ENCODE measurements at regions not wholly inside any gene's neighbourhood (a gene's known extent, or its start where the extent isn't known, plus 50 kb on each side); places are given as distances from the start of the nearest gene placed in this dataset.

- ATAC-seq, result no peak
- TF ChIP-seq CTCF (IDR thresholded peaks at IDR 0.05) (no peak), POLR2A (IDR thresholded peaks at IDR 0.05) (no peak)
- intact Hi-C loops (cut with DNase I), result no loop called here
- Histone ChIP-seq H3K4me1 (no peaks in the 10 kb centered on the region), H3K9me3 (no peaks in the 10 kb centered on the region), H3K27me3 (no peaks in the 10 kb centered on the region), H3K36me3 (replicated peaks in 1 of 2; ENCODE audit: insufficient read depth in 1 of 2, low read depth in 2 of 2) (no peaks in the 10 kb centered on the region), H3K27ac (no peak overlapping the region), H3K4me3 (no peak overlapping the region)
- WGBS, 2 donors, result 72 to 73% methylated on average over 2 of the region's 2 CpGs
- DNase-seq, result no peak
These were observed 300.5 kb upstream of the CTNND2 start for GRCh38 chr5:12204761-12205160.

GRCh38 chr5:12193536-12193935 is 289.3 kb upstream of the CTNND2 start:
- Histone ChIP-seq H3K27ac (no peak overlapping the region), H3K36me3 (replicated peaks in 1 of 2; ENCODE audit: insufficient read depth in 1 of 2, low read depth in 2 of 2) (no peaks in the 10 kb centered on the region), H3K9me3 (no peaks in the 10 kb centered on the region), H3K27me3 (no peaks in the 10 kb centered on the region), H3K4me1 (no peaks in the 10 kb centered on the region), H3K4me3 (no peak overlapping the region)
- DNase-seq, result no peak
- 85 to 87% methylated on average over 9 of the region's 9 CpGs for WGBS, 2 donors
- no peak for ATAC-seq
- intact Hi-C loops (cut with DNase I), result no loop called here
- TF ChIP-seq POLR2A (IDR thresholded peaks at IDR 0.05) (no peak), CTCF (IDR thresholded peaks at IDR 0.05) (no peak)

GRCh38 chr5:12183003-12183402 is 278.8 kb upstream of the CTNND2 start:
- H3K36me3 ChIP-seq (replicated peaks in 1 of 2; ENCODE audit: insufficient read depth in 1 of 2, low read depth in 2 of 2), result no peaks in the 10 kb centered on the region
- H3K9me3 ChIP-seq, result no peaks in the 10 kb centered on the region
- intact Hi-C loops (cut with DNase I), result no loop called here
- WGBS, 2 donors, result 59 to 63% methylated on average over 6 of the region's 6 CpGs
- H3K4me1 ChIP-seq, result no peaks in the 10 kb centered on the region
- no peak for ATAC-seq
- no peaks in the 10 kb centered on the region for H3K27me3 ChIP-seq
- no peak overlapping the region for H3K27ac ChIP-seq
- DNase-seq, result no peak
- no peak for TF ChIP-seq POLR2A (IDR thresholded peaks at IDR 0.05)
- no peak for TF ChIP-seq CTCF (IDR thresholded peaks at IDR 0.05)
- no peak overlapping the region for H3K4me3 ChIP-seq

GRCh38 chr5:12177851-12178250 is 273.6 kb upstream of the CTNND2 start:
- Histone ChIP-seq H3K27ac (no peak overlapping the region), H3K4me1 (no peaks in the 10 kb centered on the region), H3K9me3 (no peaks in the 10 kb centered on the region), H3K4me3 (no peak overlapping the region), H3K36me3 (replicated peaks in 1 of 2; ENCODE audit: insufficient read depth in 1 of 2, low read depth in 2 of 2) (no peaks in the 10 kb centered on the region), H3K27me3 (no peaks in the 10 kb centered on the region)
- no peak for TF ChIP-seq CTCF (IDR thresholded peaks at IDR 0.05)
- no peak for TF ChIP-seq POLR2A (IDR thresholded peaks at IDR 0.05)
- ATAC-seq, result no peak
- DNase-seq, result no peak
- intact Hi-C loops (cut with DNase I), result no loop called here

- DNase-seq (no peak), ATAC-seq (no peak)
- no peak overlapping the region for H3K4me3 ChIP-seq
- H3K9me3 ChIP-seq, result no peaks in the 10 kb centered on the region
- H3K36me3 ChIP-seq (replicated peaks in 1 of 2; ENCODE audit: insufficient read depth in 1 of 2, low read depth in 2 of 2), result no peaks in the 10 kb centered on the region
- no peaks in the 10 kb centered on the region for H3K27me3 ChIP-seq
- intact Hi-C loops (cut with DNase I), result no loop called here
- no peaks in the 10 kb centered on the region for H3K4me1 ChIP-seq
- no peak overlapping the region for H3K27ac ChIP-seq
- TF ChIP-seq CTCF (IDR thresholded peaks at IDR 0.05) (no peak), POLR2A (IDR thresholded peaks at IDR 0.05) (no peak)
These were observed 273.0 kb upstream of the CTNND2 start for GRCh38 chr5:12177225-12177624.

Data from body of pancreas (tissue), 4 donors.